Left ventricle myocardium inferior (tissue), 1 donor: ENCODE measurements at regions not wholly inside any gene's neighbourhood (a gene's known extent, or its start where the extent isn't known, plus 50 kb on each side); places are given as distances from the start of the nearest gene placed in this dataset.
A peak's percentile ranks its signal among the peaks of the same experiment; 100 is the strongest.

Experiments used
- DNase-seq: peaks from one replicate; pipeline ENCODE4 v3.0.0-alpha.2; 2020
- H3K27ac ChIP-seq: fragments of 200-600 bp; replicated peaks from 2 replicates; pipeline ENCODE4 v1.8.0; 2021
- H3K27me3 ChIP-seq: fragments of 200-600 bp; 2 replicates; pipeline ENCODE4 v1.8.0; 2021; ENCODE audit warnings: low read depth
- H3K36me3 ChIP-seq: fragments of 200-600 bp; 2 replicates; pipeline ENCODE4 v1.8.0; 2021
- H3K4me1 ChIP-seq: fragments of 200-600 bp; 2 replicates; pipeline ENCODE4 v1.8.0; 2021
- H3K4me3 ChIP-seq: fragments of 200-600 bp; 2 replicates; pipeline ENCODE4 v1.8.0; 2021; ENCODE audit warnings: mild to moderate bottlenecking, moderate library complexity
- H3K9me3 ChIP-seq: fragments of 200-600 bp; replicated peaks from 2 replicates; pipeline ENCODE4 v1.8.0; 2021
- CTCF ChIP-seq: fragments of 200-600 bp; IDR thresholded peaks from 2 replicates; pipeline ENCODE4 v1.8.0; 2021; ENCODE audit warnings: antibody characterized with exemption, mild to moderate bottlenecking, borderline replicate concordance
- intact Hi-C: fragments of 100-400 bp; cut with micrococcal nuclease; formaldehyde crosslinking; loops from one replicate; pipeline ENCODE4 v1.11.0; 2022
- donor health status: DM: no; HTN: yes; CAD: no; lungs with severe emphysema.

GRCh38 chrX:131356725-131357124, 67.6 kb upstream of the IGSF1 start:
- no peaks in the 10 kb centered on the region for H3K9me3 ChIP-seq
- no peak overlapping the region for H3K27ac ChIP-seq
- DNase-seq, result no peak
- no peaks in the 10 kb centered on the region for H3K36me3 ChIP-seq
- TF ChIP-seq CTCF, result no peak
- H3K27me3 ChIP-seq, result no peaks in the 10 kb centered on the region
- no peaks in the 10 kb centered on the region for H3K4me1 ChIP-seq
- intact Hi-C loops, result no loop called here
- no peak overlapping the region for H3K4me3 ChIP-seq

- Histone ChIP-seq H3K27ac (no peak overlapping the region), H3K4me3 (no peak overlapping the region), H3K27me3 (no peaks in the 10 kb centered on the region), H3K4me1 (no peaks in the 10 kb centered on the region), H3K9me3 (no peaks in the 10 kb centered on the region), H3K36me3 (no peaks in the 10 kb centered on the region)
- no peak for DNase-seq
- no peak for TF ChIP-seq CTCF
- intact Hi-C loops, result no loop called here
These were observed 70.5 kb upstream of the IGSF1 start for GRCh38 chrX:131359611-131360010.

- Histone ChIP-seq H3K9me3 (no peaks in the 10 kb centered on the region), H3K4me1 (no peaks in the 10 kb centered on the region), H3K4me3 (no peak overlapping the region), H3K36me3 (no peaks in the 10 kb centered on the region), H3K27me3 (no peaks in the 10 kb centered on the region), H3K27ac (no peak overlapping the region)
- TF ChIP-seq CTCF, result no peak
- DNase-seq, result no peak
- intact Hi-C loops, result no loop called here
These were observed 76.7 kb upstream of the IGSF1 start for GRCh38 chrX:131365766-131366165.

- no peaks in the 10 kb centered on the region for H3K27me3 ChIP-seq
- no peaks in the 10 kb centered on the region for H3K36me3 ChIP-seq
- intact Hi-C loops, result no loop called here
These were observed 77.3 kb upstream of the IGSF1 start for GRCh38 chrX:131366407-131366806.

GRCh38 chrX:131388293-131388692, 99.2 kb upstream of the IGSF1 start:
- no peak for DNase-seq
- intact Hi-C loops, result no loop called here

More at GRCh38 chrX:131366407-131366806, 77.3 kb upstream of the IGSF1 start:
- no peak overlapping the region for H3K4me3 ChIP-seq
- no peaks in the 10 kb centered on the region for H3K4me1 ChIP-seq
- H3K9me3 ChIP-seq, result no peaks in the 10 kb centered on the region
- no peak for DNase-seq
- no peak overlapping the region for H3K27ac ChIP-seq
- peak; percentile 24 for TF ChIP-seq CTCF

More at GRCh38 chrX:131388293-131388692, 99.2 kb upstream of the IGSF1 start:
- Histone ChIP-seq H3K27ac (no peak overlapping the region), H3K4me1 (no peaks in the 10 kb centered on the region), H3K27me3 (no peaks in the 10 kb centered on the region), H3K4me3 (no peak overlapping the region), H3K36me3 (no peaks in the 10 kb centered on the region), H3K9me3 (peaks cover 25% of the 10 kb centered on the region)
- no peak for TF ChIP-seq CTCF
